Left ventricle myocardium inferior (tissue), 1 donor: ENCODE measurements at regions not wholly inside any gene's neighbourhood (a gene's known extent, or its start where the extent isn't known, plus 50 kb on each side); places are given as distances from the start of the nearest gene placed in this dataset.

Source experiments
- DNase-seq: peaks from one replicate; pipeline ENCODE4 v3.0.0-alpha.2; 2020
- H3K27ac ChIP-seq: fragments of 200-600 bp; replicated peaks from 2 replicates; pipeline ENCODE4 v1.8.0; 2021
- H3K27me3 ChIP-seq: fragments of 200-600 bp; 2 replicates; pipeline ENCODE4 v1.8.0; 2021; ENCODE audit warnings: low read depth
- H3K36me3 ChIP-seq: fragments of 200-600 bp; 2 replicates; pipeline ENCODE4 v1.8.0; 2021
- H3K4me1 ChIP-seq: fragments of 200-600 bp; 2 replicates; pipeline ENCODE4 v1.8.0; 2021
- H3K4me3 ChIP-seq: fragments of 200-600 bp; 2 replicates; pipeline ENCODE4 v1.8.0; 2021; ENCODE audit warnings: mild to moderate bottlenecking, moderate library complexity
- H3K9me3 ChIP-seq: fragments of 200-600 bp; replicated peaks from 2 replicates; pipeline ENCODE4 v1.8.0; 2021
- CTCF ChIP-seq: fragments of 200-600 bp; IDR thresholded peaks from 2 replicates; pipeline ENCODE4 v1.8.0; 2021; ENCODE audit warnings: antibody characterized with exemption, mild to moderate bottlenecking, borderline replicate concordance
- intact Hi-C: fragments of 100-400 bp; cut with micrococcal nuclease; formaldehyde crosslinking; loops from one replicate; pipeline ENCODE4 v1.11.0; 2022
- donor health status: DM: no; HTN: yes; CAD: no; lungs with severe emphysema.

GRCh38 chr12:29039013-29039412, 110.1 kb upstream of the FAR2 start:
- Histone ChIP-seq H3K4me3 (no peak overlapping the region), H3K4me1 (peaks cover 4% of the 10 kb centered on the region), H3K27ac (no peak overlapping the region), H3K36me3 (no peaks in the 10 kb centered on the region), H3K9me3 (no peaks in the 10 kb centered on the region), H3K27me3 (peaks cover 15% of the 10 kb centered on the region)
- intact Hi-C loops, result no loop called here
- no peak for TF ChIP-seq CTCF
- DNase-seq, result no peak

- Histone ChIP-seq H3K4me1 (peaks cover 4% of the 10 kb centered on the region), H3K27me3 (peaks cover 15% of the 10 kb centered on the region), H3K4me3 (no peak overlapping the region), H3K36me3 (no peaks in the 10 kb centered on the region), H3K9me3 (no peaks in the 10 kb centered on the region), H3K27ac (no peak overlapping the region)
- no peak for TF ChIP-seq CTCF
- intact Hi-C loops, result no loop called here
- DNase-seq, result no peak
These were observed 107.5 kb upstream of the FAR2 start for GRCh38 chr12:29041621-29042020.

- intact Hi-C loops, result no loop called here
- peaks cover 15% of the 10 kb centered on the region for H3K27me3 ChIP-seq
- H3K4me1 ChIP-seq, result peaks cover 4% of the 10 kb centered on the region
- no peak for DNase-seq
- no peak overlapping the region for H3K4me3 ChIP-seq
- TF ChIP-seq CTCF, result no peak
- no peak overlapping the region for H3K27ac ChIP-seq
- no peaks in the 10 kb centered on the region for H3K36me3 ChIP-seq
- peaks cover 7% of the 10 kb centered on the region for H3K9me3 ChIP-seq
These were observed 106.0 kb upstream of the FAR2 start for GRCh38 chr12:29043069-29043468.

GRCh38 chr12:29044799-29045198, 104.3 kb upstream of the FAR2 start:
- no peak for DNase-seq
- peaks cover 6% of the 10 kb centered on the region for H3K27me3 ChIP-seq
- no peak overlapping the region for H3K27ac ChIP-seq
- intact Hi-C loops, result no loop called here
- H3K36me3 ChIP-seq, result no peaks in the 10 kb centered on the region
- peaks cover 7% of the 10 kb centered on the region for H3K9me3 ChIP-seq
- no peaks in the 10 kb centered on the region for H3K4me1 ChIP-seq
- TF ChIP-seq CTCF, result no peak
- no peak overlapping the region for H3K4me3 ChIP-seq

GRCh38 chr12:29048787-29049186, 100.3 kb upstream of the FAR2 start:
- no peak for DNase-seq
- Histone ChIP-seq H3K27ac (no peak overlapping the region), H3K36me3 (no peaks in the 10 kb centered on the region), H3K9me3 (peaks cover 10% of the 10 kb centered on the region), H3K4me1 (no peaks in the 10 kb centered on the region), H3K27me3 (no peaks in the 10 kb centered on the region), H3K4me3 (no peak overlapping the region)
- intact Hi-C loops, result no loop called here
- TF ChIP-seq CTCF, result no peak

GRCh38 chr12:29050503-29050902, 98.6 kb upstream of the FAR2 start:
- no peak overlapping the region for H3K4me3 ChIP-seq
- no peaks in the 10 kb centered on the region for H3K27me3 ChIP-seq
- H3K36me3 ChIP-seq, result no peaks in the 10 kb centered on the region
- no peak for DNase-seq
- intact Hi-C loops, result no loop called here
- H3K4me1 ChIP-seq, result no peaks in the 10 kb centered on the region
- peaks cover 10% of the 10 kb centered on the region for H3K9me3 ChIP-seq
- no peak for TF ChIP-seq CTCF
- no peak overlapping the region for H3K27ac ChIP-seq
